Neural crest cell (in vitro differentiated cells): ENCODE measurements at regions not wholly inside any gene's neighbourhood (a gene's known extent, or its start where the extent isn't known, plus 50 kb on each side); places are given as distances from the start of the nearest gene placed in this dataset.

Experiments used
- DNase-seq: peaks from one replicate; pipeline ENCODE4 v3.0.0; 2021; ENCODE audit warnings: low read depth, mixed read lengths, low spot score
- H3K27ac Mint-ChIP-seq: one replicate; pipeline ENCODE4 v1.8.0; 2021; ENCODE audit warnings: mild to moderate bottlenecking, mixed read lengths; ENCODE audit not compliant: unreplicated experiment
- H3K27me3 Mint-ChIP-seq: 2 replicates; pipeline ENCODE4 v1.8.0; 2021; ENCODE audit warnings: low read depth, mild to moderate bottlenecking, mixed read lengths
- H3K36me3 Mint-ChIP-seq: 2 replicates; pipeline ENCODE4 v1.8.0; 2021; ENCODE audit warnings: low read depth, mild to moderate bottlenecking, mixed read lengths
- H3K4me1 Mint-ChIP-seq: 2 replicates; pipeline ENCODE4 v1.8.0; 2021; ENCODE audit warnings: mixed read lengths
- H3K4me3 Mint-ChIP-seq: one replicate; pipeline ENCODE4 v1.8.0; 2021; ENCODE audit warnings: mild to moderate bottlenecking, mixed read lengths
- H3K9me3 Mint-ChIP-seq: 2 replicates; pipeline ENCODE4 v1.8.0; 2021; ENCODE audit warnings: mixed read lengths
- CTCF ChIP-seq: fragments of 200-600 bp; sonication (generic); conservative IDR thresholded peaks from 2 replicates; pipeline ENCODE4 v1.5.0; 2021; ENCODE audit warnings: antibody characterized with exemption, mild to moderate bottlenecking

- H3K27me3 Mint-ChIP-seq: peaks cover 3% of the 10 kb centered on the region
- H3K4me3 Mint-ChIP-seq: no peak overlapping the region
- TF ChIP-seq CTCF: no peak
- peaks cover 5% of the 10 kb centered on the region for H3K4me1 Mint-ChIP-seq
- H3K36me3 Mint-ChIP-seq: no peaks in the 10 kb centered on the region
- no peak for DNase-seq
- H3K27ac Mint-ChIP-seq: no peak overlapping the region
- no peaks in the 10 kb centered on the region for H3K9me3 Mint-ChIP-seq
Observed at GRCh38 chr3:13253208-13253937, 166.7 kb downstream of the NUP210 start.

- Mint-ChIP-seq H3K4me3 (no peak overlapping the region), H3K27me3 (peaks cover 3% of the 10 kb centered on the region), H3K27ac (no peak overlapping the region), H3K4me1 (no peaks in the 10 kb centered on the region), H3K9me3 (no peaks in the 10 kb centered on the region), H3K36me3 (no peaks in the 10 kb centered on the region)
- TF ChIP-seq CTCF: no peak
- DNase-seq: no peak
Observed at GRCh38 chr3:13252207-13252606, 167.9 kb downstream of the NUP210 start.

GRCh38 chr3:13251166-13251903, 168.8 kb downstream of the NUP210 start:
- H3K27ac Mint-ChIP-seq: no peak overlapping the region
- H3K9me3 Mint-ChIP-seq: no peaks in the 10 kb centered on the region
- peaks cover 3% of the 10 kb centered on the region for H3K27me3 Mint-ChIP-seq
- no peak overlapping the region for H3K4me3 Mint-ChIP-seq
- H3K4me1 Mint-ChIP-seq: no peaks in the 10 kb centered on the region
- no peak for TF ChIP-seq CTCF
- no peak for DNase-seq
- H3K36me3 Mint-ChIP-seq: no peaks in the 10 kb centered on the region

GRCh38 chr3:13249664-13250390, 170.3 kb downstream of the NUP210 start:
- Mint-ChIP-seq H3K4me3 (no peak overlapping the region), H3K27ac (no peak overlapping the region), H3K4me1 (no peaks in the 10 kb centered on the region), H3K27me3 (peaks cover 3% of the 10 kb centered on the region), H3K9me3 (no peaks in the 10 kb centered on the region), H3K36me3 (no peaks in the 10 kb centered on the region)
- DNase-seq: no peak
- no peak for TF ChIP-seq CTCF

GRCh38 chr3:13248640-13249039, 171.5 kb downstream of the NUP210 start:
- TF ChIP-seq CTCF: no peak
- Mint-ChIP-seq H3K27ac (no peak overlapping the region), H3K36me3 (no peaks in the 10 kb centered on the region), H3K4me1 (no peaks in the 10 kb centered on the region), H3K4me3 (no peak overlapping the region), H3K27me3 (peaks cover 3% of the 10 kb centered on the region), H3K9me3 (no peaks in the 10 kb centered on the region)
- DNase-seq: no peak
